Peyer's patch (tissue), 4 donors: ENCODE measurements at regions not wholly inside any gene's neighbourhood (a gene's known extent, or its start where the extent isn't known, plus 50 kb on each side); places are given as distances from the start of the nearest gene placed in this dataset.

Experiments
- DNase-seq, 3 donors: peaks; one replicate each; pipeline ENCODE4 v3.0.0-alpha.2; 2017 to 2019
- H3K27ac ChIP-seq, 4 donors: fragments of 200-600 bp; sonication (generic); one replicate each; pipeline ENCODE4 v1.5.1; 2016 to 2019
- H3K27me3 ChIP-seq, 2 donors: fragments of 200-600 bp; sonication (generic); one replicate each; pipeline ENCODE4 v1.5.1; 2019
- H3K36me3 ChIP-seq, 3 donors: fragments of 200-600 bp; sonication (generic); one replicate each; pipeline ENCODE4 v1.5.1; 2016 to 2019
- H3K4me1 ChIP-seq, 4 donors: fragments of 200-600 bp; sonication (generic); one replicate each; pipeline ENCODE4 v1.5.1; 2016 to 2019
- H3K4me3 ChIP-seq, 4 donors: fragments of 200-600 bp; sonication (generic); 1 replicate in 3 of 4; 2 replicates in 1 of 4; pipeline ENCODE4 v1.5.1; 2016 to 2019; ENCODE audit warnings: mild to moderate bottlenecking in 1 of 4
- H3K9me3 ChIP-seq, 4 donors: fragments of 200-600 bp; sonication (generic); one replicate each; pipeline ENCODE4 v1.5.1; 2016 to 2019; ENCODE audit warnings: mild to moderate bottlenecking in 1 of 4
- CTCF ChIP-seq, 6 experiments: fragments of 450-650 bp in 4 of 6; fragments of 200-600 bp in 2 of 6; sonication (generic) in 1 of 6; IDR thresholded peaks; one replicate each; pipeline ENCODE4 v1.5.1; 2017 to 2019; ENCODE audit warnings: antibody characterized with exemption in 6 of 6, mild to moderate bottlenecking in 3 of 6, moderate library complexity in 1 of 6
- POLR2A ChIP-seq, 2 donors: fragments of 450-650 bp; IDR thresholded peaks; one replicate each; pipeline ENCODE4 v1.5.1; 2017; ENCODE audit warnings: antibody characterized with exemption in 2 of 2, mild to moderate bottlenecking in 2 of 2, moderate library complexity in 2 of 2

DNA sequence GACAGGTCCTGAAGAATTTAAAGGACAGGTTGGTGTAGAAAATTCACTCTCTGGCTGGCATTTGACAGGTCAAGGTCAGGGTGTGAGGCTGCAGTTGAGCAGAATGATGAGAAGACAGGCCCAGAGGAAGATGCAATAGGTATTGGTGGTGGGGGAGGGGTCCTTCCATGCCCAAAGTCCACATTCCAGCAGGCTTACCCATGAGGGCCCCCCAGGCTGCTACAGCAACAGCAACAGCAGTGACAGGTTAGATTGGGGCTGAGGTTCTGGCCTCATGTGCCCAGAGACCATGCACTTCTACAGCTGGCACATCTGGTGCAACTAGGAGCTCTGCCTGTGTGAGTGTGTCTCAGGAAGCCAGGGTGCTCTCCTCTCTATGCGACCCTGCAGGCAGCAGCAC is 223.5 kb upstream of the GHITM start:
- no peaks in the 10 kb centered on the region for H3K36me3 ChIP-seq
- H3K4me3 ChIP-seq, result no peak overlapping the region
- DNase-seq, result no peak
- no peaks in the 10 kb centered on the region for H3K9me3 ChIP-seq
- no peaks in the 10 kb centered on the region for H3K27me3 ChIP-seq
- H3K27ac ChIP-seq, result no peak overlapping the region
- no peaks in the 10 kb centered on the region for H3K4me1 ChIP-seq
- TF ChIP-seq CTCF (IDR thresholded peaks at IDR 0.05) (no peak), POLR2A (IDR thresholded peaks at IDR 0.05) (no peak)

DNA sequence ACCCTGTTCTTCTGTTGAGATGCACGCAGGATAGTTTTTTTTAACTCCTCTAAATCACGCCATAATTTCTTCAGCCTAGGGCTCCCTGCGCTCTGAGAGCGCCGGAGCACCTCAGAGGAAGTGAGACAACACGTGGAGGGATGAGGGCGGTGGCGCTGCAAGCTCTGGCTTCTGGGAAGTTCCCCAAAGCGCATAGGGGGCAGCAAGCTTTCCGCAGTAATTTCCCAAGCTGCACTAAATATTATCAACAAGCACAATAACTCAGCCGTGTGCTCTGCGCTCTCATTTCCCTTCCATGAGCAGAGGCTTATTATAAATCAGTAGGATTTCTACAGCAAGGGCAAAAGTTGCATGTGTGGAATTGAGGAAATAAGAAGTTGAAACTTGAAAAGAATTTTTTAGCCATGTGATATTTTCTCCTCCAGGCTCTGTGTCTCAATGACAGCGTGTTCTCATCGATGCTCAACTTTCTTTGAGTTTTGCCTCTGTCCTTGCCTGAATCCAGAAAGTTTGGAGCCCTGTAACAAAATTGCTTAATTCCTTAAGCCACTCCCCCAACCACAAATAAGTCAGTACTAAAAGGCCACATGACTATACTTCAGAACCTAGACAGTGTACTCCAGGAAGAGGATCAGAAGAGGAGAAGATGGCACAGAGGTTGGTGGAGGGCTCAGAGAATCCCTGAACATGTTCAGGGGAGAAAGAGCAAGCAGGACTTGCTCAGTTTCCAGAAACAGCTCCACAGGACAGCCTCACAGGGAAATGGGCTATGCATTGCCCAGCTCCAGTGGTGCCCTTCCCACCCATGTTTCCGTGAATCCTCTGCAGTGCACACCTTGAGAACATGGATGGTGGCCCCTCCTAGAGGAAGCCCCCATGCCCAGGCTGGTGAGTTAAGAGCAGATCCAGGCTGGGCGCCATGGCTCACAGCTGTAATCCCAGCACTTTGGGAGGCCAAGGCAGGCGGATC is 221.5 kb upstream of the GHITM start:
- H3K4me3 ChIP-seq, result no peak overlapping the region
- H3K4me1 ChIP-seq, result no peaks in the 10 kb centered on the region
- H3K27ac ChIP-seq, result no peak overlapping the region
- H3K9me3 ChIP-seq, result no peaks in the 10 kb centered on the region
- peak in 1 of 3 donors; percentile 54 for DNase-seq
- H3K27me3 ChIP-seq, result no peaks in the 10 kb centered on the region
- TF ChIP-seq CTCF (IDR thresholded peaks at IDR 0.05) (peak in 3 of 6 experiments; percentile 13 to 39 (median 25)), POLR2A (IDR thresholded peaks at IDR 0.05) (no peak)
- H3K36me3 ChIP-seq, result no peaks in the 10 kb centered on the region

DNA sequence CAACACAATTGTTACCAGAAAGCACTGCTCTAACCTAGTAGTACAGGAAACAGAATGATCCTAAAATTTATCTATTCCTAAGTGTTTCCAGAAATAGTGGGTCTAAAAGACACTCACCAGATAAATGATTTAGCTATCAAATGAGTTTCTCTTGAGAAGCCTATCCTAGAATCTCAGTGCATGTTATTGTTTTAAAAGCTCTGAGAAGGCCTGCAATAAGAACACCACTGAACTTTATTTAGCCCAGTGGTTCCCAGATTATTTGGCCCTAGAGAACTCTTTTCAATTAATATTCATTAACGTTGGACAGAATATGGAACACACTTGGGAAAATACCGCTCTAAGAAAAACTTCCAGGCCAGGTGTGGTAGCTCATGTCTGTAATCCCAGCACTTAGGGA is 220.1 kb upstream of the GHITM start:
- H3K4me3 ChIP-seq, result no peak overlapping the region

DNA sequence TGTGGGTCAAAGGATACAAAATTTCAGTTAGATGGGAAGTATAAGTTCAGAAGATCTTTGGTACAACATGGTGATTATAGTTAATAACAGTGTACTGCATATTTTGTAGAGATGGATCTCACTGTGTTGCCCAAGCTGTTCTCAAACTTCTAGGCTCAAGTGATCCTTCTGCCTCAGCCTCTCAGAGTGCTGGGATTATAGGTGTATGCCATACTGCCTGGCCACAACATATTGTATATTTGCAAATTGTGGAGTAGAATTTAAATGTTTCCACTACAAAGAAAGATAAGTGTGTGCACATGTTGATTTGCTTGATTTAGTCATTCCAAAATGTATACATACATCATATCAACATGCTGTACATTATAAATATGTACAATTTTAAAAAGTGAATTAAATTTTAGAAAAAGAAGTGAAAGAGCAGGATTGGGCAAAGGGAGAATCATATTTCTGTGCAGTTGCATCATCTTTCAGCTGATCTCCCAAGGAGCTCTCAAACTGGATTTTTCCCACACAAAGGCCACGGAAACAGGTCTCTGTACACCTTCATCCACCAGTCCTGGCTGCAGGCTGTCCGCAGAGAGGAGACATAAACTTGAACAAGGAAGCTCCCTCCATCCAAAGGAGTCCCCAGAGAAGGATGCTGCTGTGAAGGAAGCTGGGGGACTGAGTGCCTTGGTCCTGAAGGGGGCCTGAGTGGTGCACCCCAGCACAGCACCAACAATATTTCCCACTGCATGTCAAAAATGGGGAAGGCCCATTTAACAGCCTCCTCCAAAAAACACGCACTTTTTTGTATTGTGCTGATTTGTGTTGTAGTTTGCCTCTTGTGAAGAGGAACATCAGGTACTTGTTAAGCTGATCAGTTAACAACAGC is 217.1 kb upstream of the GHITM start:
- no peak overlapping the region for H3K27ac ChIP-seq
- H3K36me3 ChIP-seq, result no peaks in the 10 kb centered on the region
- no peak overlapping the region for H3K4me3 ChIP-seq
- TF ChIP-seq CTCF (IDR thresholded peaks at IDR 0.05) (no peak), POLR2A (IDR thresholded peaks at IDR 0.05) (no peak)
- no peaks in the 10 kb centered on the region for H3K27me3 ChIP-seq
- DNase-seq, result no peak
- no peaks in the 10 kb centered on the region for H3K9me3 ChIP-seq
- no peaks in the 10 kb centered on the region for H3K4me1 ChIP-seq

More for the DNA sequence above, 220.1 kb upstream of the GHITM start:
- Histone ChIP-seq H3K36me3 (no peaks in the 10 kb centered on the region), H3K27ac (no peak overlapping the region), H3K27me3 (no peaks in the 10 kb centered on the region), H3K4me1 (no peaks in the 10 kb centered on the region), H3K9me3 (no peaks in the 10 kb centered on the region)
- no peak for DNase-seq
- TF ChIP-seq CTCF (IDR thresholded peaks at IDR 0.05) (no peak), POLR2A (IDR thresholded peaks at IDR 0.05) (no peak)

DNA sequence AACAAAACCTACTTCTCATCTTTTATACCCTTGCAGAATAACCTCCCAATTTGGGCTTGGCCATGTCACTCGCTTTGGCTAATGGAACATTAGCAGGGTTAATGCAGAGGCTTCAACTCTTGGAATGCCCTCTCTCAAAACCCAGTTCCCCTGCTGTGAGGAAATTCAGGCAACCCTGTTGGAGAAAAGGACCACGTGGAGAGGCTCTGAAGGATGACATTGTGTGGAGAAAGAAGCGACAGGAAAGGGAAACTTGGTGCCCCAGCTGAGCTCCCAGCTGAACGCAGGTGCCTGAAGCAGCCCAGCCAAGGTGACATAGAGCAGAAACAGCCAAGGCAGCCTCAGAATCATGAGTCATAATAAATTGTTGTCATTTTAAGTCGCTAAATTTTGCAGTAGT is 214.2 kb upstream of the GHITM start:
- no peaks in the 10 kb centered on the region for H3K9me3 ChIP-seq
- TF ChIP-seq CTCF (IDR thresholded peaks at IDR 0.05), result no peak
- no peak for TF ChIP-seq POLR2A (IDR thresholded peaks at IDR 0.05)

More for the DNA sequence above, 214.2 kb upstream of the GHITM start:
- Histone ChIP-seq H3K4me1 (no peaks in the 10 kb centered on the region), H3K4me3 (no peak overlapping the region), H3K27me3 (no peaks in the 10 kb centered on the region), H3K36me3 (no peaks in the 10 kb centered on the region), H3K27ac (no peak overlapping the region)
- DNase-seq, result no peak
